ENCODE measurements at regions not wholly inside any gene's neighbourhood (a gene's known extent, or its start where the extent isn't known, plus 50 kb on each side); places are given as distances from the start of the nearest gene placed in this dataset.
"Not testable (repeated sequence)": the region's sequence is repeated elsewhere in the genome, so short reads cannot be mapped to it uniquely, and the experiment has no call there.

- DNase-seq (no peak), ATAC-seq (no peak)
- H3K4me3 ChIP-seq = no peak overlapping the region
- TF ChIP-seq, protein P1, sequence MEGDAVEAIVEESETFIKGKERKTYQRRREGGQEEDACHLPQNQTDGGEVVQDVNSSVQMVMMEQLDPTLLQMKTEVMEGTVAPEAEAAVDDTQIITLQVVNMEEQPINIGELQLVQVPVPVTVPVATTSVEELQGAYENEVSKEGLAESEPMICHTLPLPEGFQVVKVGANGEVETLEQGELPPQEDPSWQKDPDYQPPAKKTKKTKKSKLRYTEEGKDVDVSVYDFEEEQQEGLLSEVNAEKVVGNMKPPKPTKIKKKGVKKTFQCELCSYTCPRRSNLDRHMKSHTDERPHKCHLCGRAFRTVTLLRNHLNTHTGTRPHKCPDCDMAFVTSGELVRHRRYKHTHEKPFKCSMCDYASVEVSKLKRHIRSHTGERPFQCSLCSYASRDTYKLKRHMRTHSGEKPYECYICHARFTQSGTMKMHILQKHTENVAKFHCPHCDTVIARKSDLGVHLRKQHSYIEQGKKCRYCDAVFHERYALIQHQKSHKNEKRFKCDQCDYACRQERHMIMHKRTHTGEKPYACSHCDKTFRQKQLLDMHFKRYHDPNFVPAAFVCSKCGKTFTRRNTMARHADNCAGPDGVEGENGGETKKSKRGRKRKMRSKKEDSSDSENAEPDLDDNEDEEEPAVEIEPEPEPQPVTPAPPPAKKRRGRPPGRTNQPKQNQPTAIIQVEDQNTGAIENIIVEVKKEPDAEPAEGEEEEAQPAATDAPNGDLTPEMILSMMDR (IDR thresholded peaks at IDR 0.05) = no peak
- H3K9me3 ChIP-seq = no peaks in the 10 kb centered on the region
- H3K4me1 ChIP-seq (ENCODE audit: low read depth) = no peaks in the 10 kb centered on the region
- H3K36me3 ChIP-seq (ENCODE audit: low read depth) = no peaks in the 10 kb centered on the region
- intact Hi-C loops (cut with DNase I, micrococcal nuclease) = no loop called here
Observed at GRCh38 chr12:93008044-93008778, 79.1 kb upstream of the EEA1 start.

- ATAC-seq; H3K4me3 ChIP-seq; intact Hi-C loops (cut with DNase I, micrococcal nuclease); H3K36me3 ChIP-seq (ENCODE audit: low read depth); H3K4me1 ChIP-seq (ENCODE audit: low read depth); DNase-seq; H3K9me3 ChIP-seq: not testable (repeated sequence)
Observed at GRCh38 chr12:93008880-93009279, 79.8 kb upstream of the EEA1 start.

DNA sequence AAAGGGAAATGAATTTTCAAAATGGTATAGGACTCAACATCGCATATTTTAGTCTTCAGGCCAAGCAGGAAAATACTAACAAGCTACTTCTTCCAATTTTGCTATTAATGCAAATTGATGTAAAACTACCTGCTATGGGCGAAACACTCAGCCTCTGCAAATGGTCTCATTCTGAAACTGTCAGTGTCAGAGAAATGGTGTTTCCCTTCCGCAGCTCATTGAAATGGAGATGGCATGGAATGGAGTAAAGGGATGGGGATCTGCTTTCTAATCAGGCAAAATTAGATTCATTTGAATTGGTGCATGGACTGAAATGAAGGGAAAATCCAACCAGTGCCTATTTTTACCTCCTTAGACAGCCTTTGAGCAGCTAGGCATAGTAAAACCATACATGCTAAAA, 80.4 kb upstream of the EEA1 start:
- Histone ChIP-seq H3K9me3 (no peaks in the 10 kb centered on the region), H3K4me3 (no peak overlapping the region), H3K36me3 (ENCODE audit: low read depth) (no peaks in the 10 kb centered on the region), H3K4me1 (ENCODE audit: low read depth) (no peaks in the 10 kb centered on the region)
- intact Hi-C loops (cut with DNase I, micrococcal nuclease) = no loop called here
- DNase-seq (no peak), ATAC-seq (no peak)
- TF ChIP-seq, protein P1 (IDR thresholded peaks at IDR 0.05) = no peak

DNA sequence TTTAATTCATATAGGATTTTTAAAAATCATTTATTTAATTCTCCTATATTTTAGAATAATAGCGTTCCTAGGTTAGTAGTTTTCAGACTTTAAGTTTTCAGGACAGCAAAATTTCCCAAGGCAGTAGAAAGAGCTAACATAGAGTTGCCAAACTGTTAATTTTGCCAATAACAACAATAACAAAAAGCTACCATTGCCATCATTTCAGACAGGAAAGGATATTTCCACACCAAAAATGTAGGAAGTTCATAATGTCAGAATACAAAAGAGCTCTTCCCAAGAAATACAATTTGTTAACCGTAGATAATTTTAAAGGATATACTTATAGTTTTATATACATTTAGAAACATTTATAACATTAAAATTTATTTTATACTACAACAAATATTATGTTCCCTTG, 81.4 kb upstream of the EEA1 start:
- TF ChIP-seq, protein P1 (IDR thresholded peaks at IDR 0.05) = no peak
- no peaks in the 10 kb centered on the region for H3K36me3 ChIP-seq (ENCODE audit: low read depth)
- no peak overlapping the region for H3K4me3 ChIP-seq
- no peak for DNase-seq
- H3K9me3 ChIP-seq = no peaks in the 10 kb centered on the region
- intact Hi-C loops (cut with DNase I, micrococcal nuclease) = loop anchor here in 1 of 2 donors (10.0 kb wide), 1 partner anchor 384 kb away; no protein-coding TSS in a partner anchor
- H3K4me1 ChIP-seq (ENCODE audit: low read depth) = peaks cover 7% of the 10 kb centered on the region
- ATAC-seq = no peak

GRCh38 chr12:93011100-93011499, 82.0 kb upstream of the EEA1 start:
- TF ChIP-seq, protein P1 (IDR thresholded peaks at IDR 0.05) = no peak
- H3K36me3 ChIP-seq (ENCODE audit: low read depth) = no peaks in the 10 kb centered on the region
- H3K4me1 ChIP-seq (ENCODE audit: low read depth) = peaks cover 7% of the 10 kb centered on the region
- no peaks in the 10 kb centered on the region for H3K9me3 ChIP-seq
- DNase-seq (no peak), ATAC-seq (no peak)
- H3K4me3 ChIP-seq = no peak overlapping the region
- intact Hi-C loops (cut with DNase I, micrococcal nuclease) = loop anchor here in 1 of 2 donors (10.0 kb wide), 1 partner anchor 384 kb away; no protein-coding TSS in a partner anchor

DNA sequence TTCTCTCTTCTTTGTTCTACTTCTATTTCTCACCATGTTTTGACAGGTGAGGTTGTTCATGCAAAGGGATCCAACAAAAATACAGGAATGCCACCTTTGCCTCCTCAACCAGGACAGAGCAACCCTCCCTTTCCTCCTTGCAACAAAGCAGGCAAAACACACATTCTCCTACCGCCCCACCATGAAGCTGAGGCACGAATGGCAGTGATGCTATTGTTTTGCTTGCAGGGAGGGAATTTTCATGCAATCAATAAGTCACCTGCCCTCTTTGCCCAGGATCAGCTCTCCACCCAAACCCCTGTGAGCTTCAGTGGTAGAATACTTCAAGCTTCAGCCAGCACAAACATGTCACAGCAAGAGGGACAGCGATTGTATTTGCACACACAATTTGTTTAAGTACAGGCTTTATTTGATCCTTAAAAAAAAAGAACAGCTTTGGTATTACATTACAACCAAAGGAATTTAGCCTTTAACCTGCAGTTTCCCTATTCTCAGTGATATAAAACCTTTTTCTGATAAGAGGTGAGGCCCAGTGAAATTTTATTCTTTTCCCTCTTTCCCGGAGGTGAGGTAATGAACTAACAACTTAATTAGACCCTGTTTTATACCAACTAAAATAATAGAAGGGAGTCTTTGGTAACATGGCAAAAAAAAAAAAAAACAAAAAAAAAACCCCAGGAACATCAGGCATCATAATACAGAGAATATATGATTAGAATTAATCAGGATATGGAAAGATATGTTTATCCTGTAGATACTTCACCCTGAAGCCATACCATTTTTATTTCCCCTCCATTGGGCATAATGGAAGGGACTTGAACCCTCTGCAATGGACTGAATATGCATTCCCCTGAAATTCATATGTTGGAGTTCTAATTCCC, 87.0 kb upstream of the EEA1 start:
- Histone ChIP-seq H3K9me3 (no peaks in the 10 kb centered on the region), H3K4me1 (ENCODE audit: low read depth) (peaks cover 37% of the 10 kb centered on the region), H3K4me3 (no peak overlapping the region), H3K36me3 (ENCODE audit: low read depth) (no peaks in the 10 kb centered on the region)
- TF ChIP-seq, protein P1 (IDR thresholded peaks at IDR 0.05) = no peak
- intact Hi-C loops (cut with DNase I, micrococcal nuclease) = loop anchor here in 1 of 2 donors (10.0 kb wide), 1 partner anchor 379 kb away; no protein-coding TSS in a partner anchor
- ATAC-seq (peak; percentile 39), DNase-seq (peak in 1 of 3 donors; percentile 35)

Measured in mucosa of descending colon (tissue), 3 donors.